Nephron progenitor cell (in vitro differentiated cells): ENCODE measurements at regions not wholly inside any gene's neighbourhood (a gene's known extent, or its start where the extent isn't known, plus 50 kb on each side); places are given as distances from the start of the nearest gene placed in this dataset.

Experiments used
- DNase-seq: peaks from one replicate; pipeline ENCODE4 v3.0.0; 2021
- H3K27ac Mint-ChIP-seq: 2 replicates; pipeline ENCODE4 v1.8.0; 2021; ENCODE audit warnings: mild to moderate bottlenecking, moderate library complexity, mixed read lengths
- H3K27me3 Mint-ChIP-seq: 2 replicates; pipeline ENCODE4 v1.8.0; 2021; ENCODE audit warnings: mild to moderate bottlenecking, low read depth, mixed read lengths; ENCODE audit not compliant: poor library complexity
- H3K36me3 Mint-ChIP-seq: 2 replicates; pipeline ENCODE4 v1.8.0; 2021; ENCODE audit warnings: low read depth, mixed read lengths
- H3K4me1 Mint-ChIP-seq: 2 replicates; pipeline ENCODE4 v1.8.0; 2021; ENCODE audit warnings: mixed read lengths
- H3K4me3 Mint-ChIP-seq: 2 replicates; pipeline ENCODE4 v1.8.0; 2021; ENCODE audit warnings: mild to moderate bottlenecking, moderate library complexity, mixed read lengths
- H3K9me3 Mint-ChIP-seq: 2 replicates; pipeline ENCODE4 v1.8.0; 2021; ENCODE audit warnings: mild to moderate bottlenecking, moderate library complexity, mixed read lengths
- CTCF ChIP-seq: fragments of 200-600 bp; sonication (generic); IDR thresholded peaks from 2 replicates; pipeline ENCODE4 v1.5.0; 2021; ENCODE audit warnings: antibody characterized with exemption

- no peak for DNase-seq
- peaks cover 5% of the 10 kb centered on the region for H3K9me3 Mint-ChIP-seq
- no peaks in the 10 kb centered on the region for H3K36me3 Mint-ChIP-seq
- H3K27ac Mint-ChIP-seq, result peak overlapping the region; percentile 88
- no peak for TF ChIP-seq CTCF
- peaks cover 14% of the 10 kb centered on the region for H3K4me1 Mint-ChIP-seq
- no peak overlapping the region for H3K4me3 Mint-ChIP-seq
- no peaks in the 10 kb centered on the region for H3K27me3 Mint-ChIP-seq
Measured at GRCh38 chr3:191952186-191952585, 491.2 kb downstream of the PYDC2 start.

- H3K4me3 Mint-ChIP-seq, result no peak overlapping the region
- H3K27ac Mint-ChIP-seq, result peak overlapping the region; percentile 88
Measured at GRCh38 chr3:191952609-191953008, 491.6 kb downstream of the PYDC2 start.

GRCh38 chr3:191958980-191959671, 498.2 kb downstream of the PYDC2 start:
- Mint-ChIP-seq H3K4me3 (no peak overlapping the region), H3K27me3 (no peaks in the 10 kb centered on the region), H3K36me3 (no peaks in the 10 kb centered on the region), H3K4me1 (peaks cover 60% of the 10 kb centered on the region), H3K9me3 (no peaks in the 10 kb centered on the region), H3K27ac (peak overlapping the region; percentile 62)
- no peak for DNase-seq
- TF ChIP-seq CTCF, result no peak

More at GRCh38 chr3:191952609-191953008, 491.6 kb downstream of the PYDC2 start:
- Mint-ChIP-seq H3K36me3 (no peaks in the 10 kb centered on the region), H3K9me3 (peaks cover 5% of the 10 kb centered on the region), H3K4me1 (peaks cover 15% of the 10 kb centered on the region), H3K27me3 (no peaks in the 10 kb centered on the region)
- DNase-seq, result no peak
- TF ChIP-seq CTCF, result no peak

DNA sequence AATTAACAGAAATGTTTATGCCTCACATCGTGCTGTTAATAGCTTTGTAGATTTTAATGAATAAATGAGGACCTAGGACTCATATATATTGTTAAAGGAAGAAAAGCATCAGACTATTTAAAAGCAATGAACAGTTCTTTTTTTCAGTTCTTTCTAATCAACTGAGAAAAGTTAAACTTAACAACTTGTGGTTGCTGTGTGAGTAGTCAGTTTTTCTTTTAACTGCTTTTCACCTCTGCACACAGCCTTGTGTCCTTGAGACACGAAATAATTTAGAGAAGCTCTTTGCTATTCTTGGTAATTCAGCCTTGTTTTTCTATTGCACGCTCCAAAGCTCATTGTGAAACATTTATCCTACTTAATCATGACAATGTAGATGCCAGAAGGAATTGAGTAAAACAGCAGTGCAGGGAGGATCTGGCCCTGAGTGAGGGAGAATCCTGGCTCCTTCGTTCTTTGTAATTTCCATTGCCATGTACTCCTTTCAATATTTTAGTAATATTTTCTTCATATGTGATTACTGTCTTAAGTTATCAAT, 499.0 kb downstream of the PYDC2 start:
- Mint-ChIP-seq H3K9me3 (no peaks in the 10 kb centered on the region), H3K27ac (peak overlapping the region; percentile 96), H3K4me1 (peaks cover 59% of the 10 kb centered on the region), H3K36me3 (no peaks in the 10 kb centered on the region), H3K27me3 (no peaks in the 10 kb centered on the region), H3K4me3 (peak overlapping the region; percentile 50)
- TF ChIP-seq CTCF, result no peak
- no peak for DNase-seq

DNA sequence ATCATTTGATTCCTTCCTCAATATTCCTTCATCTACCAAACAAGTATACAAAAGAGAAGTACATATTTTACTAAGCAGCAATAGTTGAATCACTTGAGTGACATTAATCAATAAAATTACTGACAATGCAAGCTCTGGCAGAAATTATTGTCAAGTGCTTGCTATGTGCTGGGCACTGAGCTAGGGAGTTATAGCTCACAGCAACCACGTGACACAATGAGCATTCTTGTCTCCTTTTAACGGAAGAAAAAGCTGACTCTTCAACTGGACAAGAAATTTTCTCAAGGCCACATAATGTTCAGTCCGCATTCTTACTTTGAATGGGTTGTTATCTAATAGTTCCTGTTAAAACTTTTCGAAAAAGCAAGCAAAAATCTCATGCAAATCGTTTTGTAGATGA, 500.1 kb downstream of the PYDC2 start:
- Mint-ChIP-seq H3K36me3 (no peaks in the 10 kb centered on the region), H3K27me3 (no peaks in the 10 kb centered on the region), H3K27ac (peak overlapping the region; percentile 96), H3K4me1 (peaks cover 50% of the 10 kb centered on the region), H3K9me3 (no peaks in the 10 kb centered on the region), H3K4me3 (no peak overlapping the region)
- no peak for TF ChIP-seq CTCF
- no peak for DNase-seq

DNA sequence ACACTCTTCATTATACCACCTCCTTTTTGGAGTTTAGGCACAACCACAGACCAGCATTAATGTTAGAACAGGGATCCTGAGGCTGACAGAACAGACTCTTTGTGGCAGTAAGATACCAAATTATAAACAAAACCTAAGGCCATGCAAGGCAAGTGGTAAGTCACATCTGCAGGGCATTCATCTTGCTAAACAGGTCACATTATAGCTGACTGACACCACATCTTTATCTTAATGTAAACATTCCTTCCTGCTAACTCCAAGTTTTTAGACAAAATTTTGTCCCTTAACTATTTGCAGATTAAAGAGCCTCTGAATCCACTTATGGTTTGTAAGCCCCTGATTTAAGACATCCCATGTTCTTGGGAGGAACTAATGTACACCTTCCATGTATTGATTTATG, 500.6 kb downstream of the PYDC2 start:
- Mint-ChIP-seq H3K36me3 (no peaks in the 10 kb centered on the region), H3K4me3 (no peak overlapping the region), H3K9me3 (no peaks in the 10 kb centered on the region), H3K27ac (peak overlapping the region; percentile 96), H3K27me3 (no peaks in the 10 kb centered on the region), H3K4me1 (peaks cover 50% of the 10 kb centered on the region)
- no peak for DNase-seq
- no peak for TF ChIP-seq CTCF
